ENCODE measurements at regions not wholly inside any gene's neighbourhood (a gene's known extent, or its start where the extent isn't known, plus 50 kb on each side); places are given as distances from the start of the nearest gene placed in this dataset.

DNA sequence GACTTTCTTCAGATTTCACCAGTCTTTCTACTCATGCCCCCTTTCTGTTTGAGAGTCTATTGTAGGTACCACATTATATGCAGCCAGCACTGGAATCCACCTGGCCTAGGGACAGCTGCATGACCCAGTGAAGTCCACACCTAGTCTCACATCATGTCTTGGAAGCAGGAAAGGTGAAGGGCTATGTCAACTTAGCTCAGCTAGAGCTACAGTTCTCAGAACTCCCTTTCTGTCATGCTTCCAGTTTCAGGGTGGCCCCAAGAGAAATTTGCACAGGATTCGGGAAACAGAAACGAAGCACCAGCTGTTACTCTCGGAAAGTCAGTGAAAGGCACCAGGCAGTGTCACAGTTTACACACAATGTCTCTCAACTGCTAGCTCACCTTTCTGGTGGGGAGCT lies 51.6 kb upstream of the NLRP1 start:
- no peak for DNase-seq (ENCODE audit: low spot score)

DNA sequence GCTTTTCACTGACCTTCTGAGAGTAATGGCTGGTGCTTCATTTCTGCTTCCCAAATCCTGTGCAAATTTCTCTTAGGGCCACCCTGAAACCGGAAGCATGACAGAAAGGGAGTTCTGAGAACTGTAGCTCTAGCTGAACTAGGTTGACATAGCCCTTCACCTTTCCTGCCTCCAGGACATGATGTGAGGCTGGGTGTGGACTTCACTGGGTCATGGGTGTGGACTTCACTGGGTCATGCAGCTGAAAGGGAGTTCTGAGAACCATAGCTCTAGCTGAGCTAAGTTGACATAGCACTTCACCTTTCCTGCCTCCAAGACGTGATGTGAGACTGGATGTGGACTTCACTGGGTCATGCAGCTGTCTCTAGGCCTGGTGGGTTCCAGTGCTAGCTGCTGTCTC lies 54.3 kb upstream of the NLRP1 start:
- DNase-seq (ENCODE audit: low spot score) = no peak

DNA sequence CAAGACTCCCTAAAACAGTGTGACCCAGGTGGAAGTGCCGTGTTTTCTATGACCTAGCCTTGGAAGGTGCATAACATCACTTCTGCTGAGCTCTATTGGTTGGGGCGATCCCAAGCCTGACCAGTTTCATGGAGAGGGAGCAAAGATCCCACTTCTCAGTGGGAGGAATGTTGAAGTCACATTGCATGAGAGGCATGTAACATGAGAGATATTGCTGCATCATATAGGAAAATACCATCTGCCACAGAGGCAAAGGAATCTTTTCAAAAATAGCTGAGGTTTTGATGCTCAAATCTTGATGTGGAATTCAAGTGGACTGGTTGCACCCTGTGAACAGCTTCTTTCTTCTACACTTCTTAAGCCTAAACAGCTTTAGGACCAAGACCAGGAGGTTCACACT lies 56.4 kb upstream of the NLRP1 start:
- no peak for DNase-seq (ENCODE audit: low spot score)

DNA sequence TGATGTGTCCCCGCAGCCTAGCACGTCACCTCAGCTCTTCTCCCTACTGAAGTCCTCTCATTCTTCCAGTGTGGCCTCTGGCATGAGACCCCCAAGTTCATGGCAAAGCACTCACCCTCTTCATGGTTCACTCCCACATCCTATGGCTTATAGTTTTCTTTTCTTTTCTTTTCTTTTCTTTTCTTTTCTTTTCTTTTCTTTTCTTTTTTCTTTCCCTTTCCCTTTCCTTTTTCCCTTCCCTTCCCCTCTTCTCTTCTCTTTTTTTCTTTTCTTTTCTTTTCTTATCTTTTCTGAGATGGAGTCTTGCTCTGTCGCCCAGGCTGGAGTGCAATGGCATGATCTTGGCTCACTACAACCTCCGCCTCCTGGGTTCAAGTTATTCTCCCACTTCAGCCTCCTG lies 58.4 kb upstream of the NLRP1 start:
- no peak for DNase-seq (ENCODE audit: low spot score)

DNA sequence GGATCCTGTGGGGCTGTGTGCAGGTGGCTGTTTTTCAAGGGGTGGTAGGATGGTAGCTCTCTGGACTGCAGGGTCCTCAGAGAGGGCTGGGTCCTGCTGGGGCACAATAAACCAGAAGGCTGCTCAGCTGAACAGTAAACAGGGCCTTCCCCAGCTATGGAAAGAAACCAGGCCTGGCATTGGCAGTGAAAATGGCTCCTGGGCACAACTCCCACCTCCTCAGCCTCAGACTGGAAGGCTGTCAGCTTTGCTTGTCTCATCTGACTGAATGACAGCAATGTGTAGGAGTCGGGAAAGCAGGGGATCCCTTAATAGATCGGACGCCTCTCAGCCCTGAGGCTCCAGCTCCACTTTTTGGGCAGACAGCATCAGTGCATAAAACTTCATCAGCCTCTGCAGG lies 59.8 kb upstream of the NLRP1 start:
- DNase-seq (ENCODE audit: low spot score) = no peak

DNA sequence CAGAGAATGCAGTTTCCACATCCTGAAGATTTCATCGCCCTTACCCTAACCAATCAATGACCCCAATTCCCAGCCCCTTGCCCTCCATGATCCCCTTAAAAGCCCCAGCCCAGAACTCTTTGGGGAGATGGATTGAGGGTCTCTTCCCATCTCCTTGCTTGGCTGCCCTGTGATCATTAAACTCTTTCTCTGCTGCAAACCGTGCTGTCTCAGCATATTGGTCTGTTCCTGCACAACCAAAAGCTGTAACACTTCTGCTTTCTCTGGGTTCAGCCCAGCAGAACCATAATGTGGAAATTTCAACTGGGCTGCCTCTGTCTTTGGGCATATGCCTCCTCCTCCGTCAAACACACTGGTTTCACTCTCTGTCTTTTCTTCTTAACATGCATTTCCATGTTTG lies 67.0 kb upstream of the NLRP1 start:
- DNase-seq (ENCODE audit: low spot score) = no peak

DNA sequence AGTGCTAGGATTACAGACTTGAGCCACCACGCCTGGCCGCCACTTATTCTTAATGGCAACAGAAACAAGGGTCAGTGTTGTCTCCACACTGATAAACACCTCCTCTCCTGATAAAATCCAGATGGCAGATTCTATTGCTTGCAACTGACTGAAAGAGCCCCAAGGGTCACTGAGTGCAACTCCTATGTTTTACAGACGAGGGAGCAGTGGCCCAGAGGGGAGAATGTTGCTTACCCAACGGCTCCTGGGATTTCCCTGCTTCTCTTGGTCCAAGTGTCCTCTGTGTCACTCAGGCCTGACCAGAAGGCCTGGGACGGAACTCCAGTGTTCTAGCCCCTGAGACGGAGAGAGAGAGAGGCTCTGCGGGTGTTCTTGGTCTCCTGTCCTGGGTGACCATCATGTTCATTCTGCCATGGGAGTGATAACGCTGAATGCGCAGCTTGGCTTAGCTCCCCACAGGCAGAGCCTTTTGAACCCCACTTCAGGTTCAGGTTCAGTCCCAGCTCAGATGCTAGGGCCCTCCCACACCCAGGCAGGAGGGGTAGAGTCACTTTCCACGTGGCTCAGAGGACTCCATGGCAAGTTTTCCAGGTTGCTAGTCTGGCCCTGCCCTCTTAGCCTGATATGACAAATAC lies 77.3 kb upstream of the NLRP1 start:
- DNase-seq (ENCODE audit: low spot score) = no peak

GRCh38 chr17:5662409-5663085 lies 78.2 kb upstream of the NLRP1 start:
- no peak for DNase-seq (ENCODE audit: low spot score)

- no peak for DNase-seq (ENCODE audit: low spot score)
Measured at GRCh38 chr17:5665164-5665563, 80.9 kb upstream of the NLRP1 start.

DNA sequence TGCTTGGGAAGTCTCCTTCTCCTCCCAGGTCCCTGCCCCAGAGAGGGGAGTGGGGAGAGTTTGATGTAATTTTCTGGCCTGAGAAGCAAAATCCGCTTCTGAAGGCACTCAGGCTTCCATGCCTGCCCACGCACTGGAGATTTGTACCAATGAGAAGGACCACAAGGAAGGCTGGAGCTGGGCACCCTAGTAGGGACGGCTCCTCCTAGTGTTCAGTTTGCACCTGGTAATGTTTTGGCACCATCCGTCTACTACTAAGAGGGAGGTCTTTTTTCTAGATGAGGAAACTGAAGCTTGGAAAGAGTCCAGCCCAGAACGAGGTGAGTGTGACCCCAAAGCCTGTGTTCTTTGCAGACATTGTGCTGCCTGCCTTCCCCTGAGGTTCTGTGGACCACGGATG lies 83.6 kb upstream of the NLRP1 start:
- no peak for DNase-seq (ENCODE audit: low spot score)

DNA sequence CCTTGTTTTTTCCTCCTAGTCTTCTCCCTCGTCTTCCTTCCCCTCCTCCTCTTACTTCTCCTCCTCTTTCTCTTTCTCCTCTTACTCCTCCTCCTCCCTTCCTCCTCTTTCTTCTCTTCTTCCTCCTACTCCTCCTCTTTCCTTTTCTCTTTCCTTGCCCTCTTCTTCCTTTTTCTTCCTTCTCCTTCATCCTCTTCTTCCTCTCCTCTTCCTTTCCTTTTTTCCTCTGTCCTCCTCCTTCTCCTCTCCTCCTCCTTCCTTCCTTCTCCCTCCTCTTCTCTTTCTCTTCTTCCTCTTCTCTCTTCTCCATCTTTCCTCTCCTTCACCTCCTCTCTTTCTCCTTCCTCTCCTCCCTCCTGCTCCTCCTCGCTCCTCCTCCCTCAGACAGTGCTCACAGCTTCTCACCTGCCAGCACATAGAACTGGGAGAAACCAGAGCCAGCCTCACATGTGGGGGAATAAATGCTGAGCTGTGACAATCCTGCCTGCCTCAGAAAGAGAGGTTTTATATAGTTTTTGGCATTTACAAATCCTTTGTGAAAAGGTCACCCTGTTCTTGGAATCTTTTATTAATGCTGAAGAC lies 84.3 kb upstream of the NLRP1 start:
- DNase-seq (ENCODE audit: low spot score) = no peak

DNA sequence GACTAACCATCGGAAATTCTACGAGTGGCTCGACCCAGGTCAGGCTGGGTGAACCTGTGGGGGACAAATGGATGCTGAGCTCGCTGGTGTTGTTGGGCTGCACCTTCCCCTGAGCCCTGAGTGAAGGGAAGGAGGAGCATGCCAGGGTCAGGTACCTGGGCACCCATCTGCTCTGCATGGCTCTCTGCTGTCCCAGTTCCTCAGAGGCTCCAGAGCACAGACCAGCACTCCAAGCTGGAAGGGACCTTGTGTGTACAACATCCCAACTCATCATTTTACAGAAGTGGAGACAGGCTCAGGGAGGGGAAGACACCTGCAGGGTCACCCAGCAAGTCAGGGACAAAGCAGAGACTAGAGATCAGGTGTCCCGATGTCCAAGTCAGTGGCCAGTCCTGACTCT lies 84.9 kb upstream of the NLRP1 start:
- DNase-seq (ENCODE audit: low spot score) = no peak

- no peak for DNase-seq (ENCODE audit: low spot score)
Measured at GRCh38 chr17:5672141-5672540, 87.8 kb upstream of the NLRP1 start.

DNA sequence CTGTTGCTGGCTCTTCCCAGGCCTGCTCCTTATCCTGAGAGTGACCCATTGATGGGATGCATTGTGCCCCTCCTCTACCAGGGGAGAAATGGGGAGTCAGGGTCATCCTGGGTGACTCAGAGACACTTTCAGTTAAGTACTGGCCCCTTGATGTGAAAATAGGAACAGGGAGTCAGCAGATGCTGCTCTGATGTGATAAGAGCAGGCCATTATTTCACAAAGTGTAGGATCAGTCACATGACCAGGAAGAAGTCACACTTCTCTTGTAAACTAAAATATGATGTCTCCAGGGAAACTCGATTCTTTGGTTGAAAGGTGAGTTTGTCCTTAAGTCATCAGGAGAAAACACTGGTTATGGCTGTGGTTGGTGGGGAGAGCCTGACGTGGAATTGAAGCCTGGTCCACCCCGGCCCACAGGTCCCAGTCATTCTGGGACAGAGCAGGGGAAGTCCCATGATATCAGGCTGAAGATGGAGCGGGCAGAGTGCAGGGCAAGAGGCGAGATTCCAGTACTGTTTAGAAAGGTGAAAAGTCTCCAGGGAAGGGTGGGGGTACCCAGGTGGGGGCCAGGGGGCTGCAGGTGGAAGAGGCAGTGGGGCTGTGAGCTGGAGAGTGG lies 88.6 kb upstream of the NLRP1 start:
- DNase-seq (ENCODE audit: low spot score) = no peak

DNA sequence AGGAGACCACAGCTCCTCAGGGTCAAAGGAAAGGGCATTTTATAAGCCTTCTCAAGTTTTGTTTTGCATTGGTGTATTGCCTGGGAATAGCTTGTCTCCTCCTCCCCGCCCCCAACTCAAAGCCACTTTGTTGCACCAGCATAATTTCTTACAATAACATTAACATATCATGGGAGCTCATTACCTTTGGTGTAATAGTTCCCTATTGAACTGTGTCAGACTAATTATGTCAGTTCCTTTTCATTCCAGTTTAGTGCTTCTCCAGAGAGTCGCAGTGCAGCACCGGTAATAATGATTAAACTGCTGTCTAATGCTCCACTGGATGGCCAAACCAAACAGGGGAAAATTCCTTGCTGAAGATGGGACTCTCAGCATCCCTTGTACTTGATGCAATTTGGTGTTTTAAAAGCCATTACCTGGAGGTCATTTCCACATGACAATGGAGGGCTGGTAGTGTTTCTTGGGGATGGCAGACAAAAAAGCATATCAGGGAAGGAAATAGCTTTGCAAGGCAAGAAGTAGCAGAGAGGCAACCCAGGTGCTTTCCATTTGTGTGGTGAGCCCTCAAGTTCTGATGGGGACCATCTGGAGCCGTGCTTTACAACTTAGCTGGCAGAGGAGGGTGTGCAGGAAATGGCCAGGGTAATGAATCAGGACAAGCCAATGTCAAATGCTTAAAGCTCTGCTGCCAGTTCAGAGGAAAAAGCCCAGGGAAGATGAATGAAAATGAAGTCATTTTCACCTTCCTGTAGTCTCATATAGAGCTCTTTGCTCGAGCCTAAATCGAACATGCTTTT lies 91.5 kb upstream of the NLRP1 start:
- DNase-seq (ENCODE audit: low spot score) = peak; percentile 34

GRCh38 chr17:5677620-5678019 lies 93.3 kb upstream of the NLRP1 start:
- peak; percentile 28 for DNase-seq (ENCODE audit: low spot score)

- DNase-seq (ENCODE audit: low spot score) = peak; percentile 64
Measured at GRCh38 chr17:5678171-5678570, 93.9 kb upstream of the NLRP1 start.

DNA sequence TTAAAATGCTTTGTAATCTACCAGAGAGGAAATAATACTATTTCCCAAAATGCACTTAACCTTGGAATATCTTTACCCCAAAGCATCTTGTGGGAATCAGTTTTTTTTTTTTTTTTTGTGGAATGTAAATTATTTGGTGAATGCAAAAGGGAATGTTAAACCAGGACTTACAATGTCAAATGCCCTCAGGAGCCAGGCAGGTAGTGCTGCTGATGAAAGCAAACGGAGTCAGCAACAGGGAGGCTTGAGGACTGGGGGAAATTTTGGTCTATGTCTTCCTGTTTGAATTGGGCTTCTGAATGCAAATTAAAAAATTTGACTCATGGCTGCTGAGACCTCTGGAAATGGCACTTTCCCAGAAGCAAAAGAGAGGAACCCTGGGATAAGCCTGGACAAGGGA lies 96.5 kb upstream of the NLRP1 start:
- DNase-seq (ENCODE audit: low spot score) = no peak

- DNase-seq (ENCODE audit: low spot score) = no peak
Measured at GRCh38 chr17:5683241-5683640, 98.9 kb upstream of the NLRP1 start.

DNA sequence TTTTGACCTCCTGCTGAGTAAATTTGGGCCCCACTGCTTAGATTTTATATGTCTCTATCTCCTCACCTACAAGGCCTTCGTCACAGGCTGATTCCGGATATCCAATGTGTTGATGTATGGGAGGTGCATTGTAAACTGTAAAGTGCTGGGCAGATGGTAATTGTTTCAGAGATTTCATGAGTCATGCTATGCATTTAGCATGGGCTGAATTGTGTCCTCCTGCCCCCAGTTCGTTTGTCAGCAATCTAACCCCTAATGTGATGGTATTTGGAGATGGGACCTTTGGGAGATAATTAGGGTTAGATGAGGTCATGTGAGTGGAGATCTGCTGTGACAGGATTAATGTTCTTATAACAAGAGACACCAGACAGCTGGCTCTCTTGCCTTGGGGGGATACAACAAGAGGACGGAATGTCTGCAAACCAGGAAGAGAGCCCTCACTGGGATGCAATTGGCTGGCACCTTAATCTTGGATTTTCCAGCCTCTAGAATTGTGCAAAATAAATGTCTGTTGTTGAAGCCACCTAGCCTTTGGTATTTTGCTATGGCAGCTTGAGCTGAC lies 101.8 kb upstream of the NLRP1 start:
- no peak for DNase-seq (ENCODE audit: low spot score)

- no peak for DNase-seq (ENCODE audit: low spot score)
Measured at GRCh38 chr17:5687646-5688045, 103.3 kb upstream of the NLRP1 start.

DNA sequence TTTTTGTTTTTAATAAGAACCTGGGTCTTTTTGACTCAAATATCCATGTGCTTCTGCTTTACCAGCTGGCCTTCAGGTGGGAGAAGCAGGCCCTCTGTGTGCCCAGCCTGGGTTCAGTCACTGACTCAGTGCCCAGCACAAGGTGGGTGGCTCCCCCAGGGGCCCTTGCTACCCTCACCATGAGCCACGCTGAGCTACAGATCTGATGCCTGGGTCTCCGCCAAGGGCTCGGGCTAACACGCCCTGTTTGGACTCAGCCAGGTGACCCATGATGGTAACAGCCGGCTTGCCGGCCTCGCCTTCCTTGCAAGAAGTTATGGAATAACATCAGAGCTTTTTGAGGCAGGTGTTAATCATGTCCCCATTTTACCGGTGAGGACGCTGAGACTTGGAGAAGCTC lies 109.5 kb upstream of the NLRP1 start:
- DNase-seq (ENCODE audit: low spot score) = no peak
